Stromal cell of bone marrow (primary cell): ENCODE measurements at regions not wholly inside any gene's neighbourhood (a gene's known extent, or its start where the extent isn't known, plus 50 kb on each side); places are given as distances from the start of the nearest gene placed in this dataset.

ENCODE experiments used
- DNase-seq: peaks from one replicate; pipeline ENCODE4 v3.0.0-alpha.2; 2012; ENCODE audit warnings: low read depth

DNA sequence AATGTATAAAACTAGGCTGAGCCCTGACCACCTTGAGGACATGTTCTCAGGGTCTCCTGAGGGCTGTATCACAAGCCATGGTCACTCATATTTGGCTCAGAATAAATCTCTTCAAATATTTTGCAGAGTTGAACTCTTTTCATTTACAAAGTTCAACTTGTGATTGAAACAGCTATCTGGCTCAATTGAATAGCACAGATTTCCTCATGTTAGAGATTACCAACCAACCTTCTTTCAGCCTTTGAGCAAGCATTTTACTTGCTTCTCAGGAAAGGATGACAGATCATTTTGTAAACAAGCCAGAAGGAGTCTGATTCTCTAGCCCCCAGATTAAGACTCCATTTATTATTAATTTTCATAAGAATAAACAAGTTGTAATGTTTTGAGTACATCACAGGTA lies 111.0 kb upstream of the DOK5 start:
- no peak for DNase-seq

DNA sequence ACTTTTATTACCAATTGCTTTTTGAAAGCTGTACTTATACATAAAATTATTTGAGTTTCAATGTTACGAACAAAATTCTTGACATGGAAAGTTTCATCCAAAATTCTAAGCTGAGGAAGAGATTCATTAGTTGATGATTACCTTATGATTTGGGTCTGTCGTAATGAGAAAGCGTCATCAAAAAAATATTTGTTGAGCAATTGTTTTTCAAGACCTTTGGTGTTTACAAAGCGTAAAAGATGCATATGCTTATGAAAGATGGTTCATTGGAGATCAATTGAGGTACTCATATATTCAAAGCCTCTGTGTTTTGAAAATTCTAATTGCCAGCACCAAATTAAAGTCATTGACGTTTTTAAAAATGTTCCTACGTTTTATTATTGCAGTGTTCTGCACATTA lies 110.5 kb upstream of the DOK5 start:
- DNase-seq, result no peak

DNA sequence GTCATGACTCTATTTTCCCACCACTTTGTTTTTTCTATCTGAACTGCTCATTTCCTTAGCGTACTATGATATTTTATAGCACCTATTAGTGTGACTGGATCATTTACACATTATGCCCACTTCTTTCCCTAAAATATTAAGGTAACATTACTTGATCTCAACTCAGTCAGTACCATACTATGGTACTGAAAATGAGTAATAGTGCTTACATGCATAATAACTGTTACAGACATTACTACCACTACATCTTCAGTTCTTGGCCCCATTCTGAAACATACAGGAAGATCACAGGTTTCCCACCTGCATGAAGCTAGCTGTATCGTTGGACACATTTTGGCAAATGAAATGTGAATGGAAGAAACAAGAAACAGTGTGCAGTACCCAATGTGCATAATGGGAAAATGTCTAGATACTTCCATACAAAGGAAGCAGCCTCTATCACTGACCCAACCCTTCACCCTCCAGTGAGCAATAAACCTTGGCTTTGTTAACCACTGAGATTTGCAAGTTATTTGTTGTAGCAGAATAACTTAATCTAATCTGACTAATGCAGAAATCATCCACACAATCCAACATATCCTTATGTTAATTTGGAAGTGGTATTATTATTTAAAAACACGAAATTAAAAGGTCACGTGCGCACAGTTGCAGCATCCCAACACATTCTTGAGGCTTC lies 108.6 kb upstream of the DOK5 start:
- no peak for DNase-seq

DNA sequence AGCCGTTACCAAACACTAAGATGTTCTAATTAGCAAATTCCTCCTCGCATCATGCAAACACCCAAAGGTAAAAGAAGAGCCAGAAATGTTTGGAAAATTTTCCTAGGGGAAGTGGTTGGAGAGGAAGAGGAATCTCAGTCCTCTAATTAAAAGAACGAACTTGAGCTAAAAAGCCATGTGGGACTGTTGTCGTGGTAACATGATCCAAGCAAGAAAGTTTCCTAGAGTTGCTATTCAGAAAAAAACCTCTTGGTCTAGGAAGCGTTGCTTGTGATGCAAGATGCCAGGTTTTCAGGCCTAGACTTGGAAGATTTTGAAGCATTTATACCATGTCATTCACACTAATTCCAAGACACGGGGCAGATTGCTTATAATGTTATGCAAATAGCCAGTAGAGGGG lies 106.8 kb upstream of the DOK5 start:
- DNase-seq, result no peak

DNA sequence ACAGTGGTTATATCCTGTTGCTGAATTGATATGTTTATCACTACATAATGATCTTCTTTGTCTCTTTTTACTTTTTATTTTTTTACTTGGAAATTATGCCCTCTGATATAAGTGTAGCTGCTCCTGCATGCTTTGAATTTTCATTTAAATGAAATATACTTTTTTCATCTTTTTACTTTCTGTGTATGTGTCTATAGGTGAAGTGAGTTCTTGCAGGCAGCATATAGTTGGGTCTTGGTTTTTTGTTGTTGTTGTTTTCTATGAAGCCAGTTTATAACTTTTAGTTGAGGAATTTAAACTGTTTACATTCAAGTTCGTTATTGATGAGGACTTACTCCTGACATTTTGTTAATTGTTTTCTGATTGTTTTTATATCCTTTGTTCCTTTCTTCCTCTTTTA lies 103.1 kb upstream of the DOK5 start:
- no peak for DNase-seq

DNA sequence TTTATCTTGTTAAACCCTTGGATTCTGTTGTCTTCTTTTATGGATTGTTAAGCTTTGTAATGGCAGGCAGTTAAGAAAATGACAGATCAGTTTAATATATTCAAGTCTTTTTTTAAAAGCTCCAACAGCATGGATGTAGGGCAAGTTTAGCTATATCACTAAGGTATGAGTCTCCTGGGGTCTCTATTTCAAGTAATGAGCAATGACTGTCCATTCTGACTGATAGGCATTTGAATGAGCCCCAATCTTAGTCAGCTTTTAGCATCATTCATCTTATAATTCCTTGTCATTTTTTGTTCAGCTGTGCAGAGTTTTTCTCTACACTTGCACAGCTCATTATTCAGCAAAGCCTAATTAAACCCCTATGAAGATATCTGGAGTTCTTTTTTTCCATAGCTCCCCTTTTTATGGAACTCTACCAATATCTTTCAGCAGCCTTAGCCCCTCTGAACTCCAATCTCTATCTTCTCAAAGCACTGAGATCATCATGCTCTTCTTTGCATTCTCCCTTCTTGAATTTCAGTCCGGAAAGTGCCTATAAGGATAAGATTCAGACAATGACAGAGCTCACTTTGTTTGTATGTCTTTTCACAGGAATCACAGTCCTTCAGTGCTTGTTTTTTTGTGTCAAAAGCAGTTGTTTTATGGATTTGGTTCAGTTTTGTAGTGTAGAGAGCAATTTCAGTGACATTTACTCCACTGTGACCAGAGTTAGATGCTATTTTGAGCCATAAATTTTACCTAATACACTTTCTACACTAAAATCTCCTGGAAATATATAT lies 97.2 kb upstream of the DOK5 start:
- no peak for DNase-seq

DNA sequence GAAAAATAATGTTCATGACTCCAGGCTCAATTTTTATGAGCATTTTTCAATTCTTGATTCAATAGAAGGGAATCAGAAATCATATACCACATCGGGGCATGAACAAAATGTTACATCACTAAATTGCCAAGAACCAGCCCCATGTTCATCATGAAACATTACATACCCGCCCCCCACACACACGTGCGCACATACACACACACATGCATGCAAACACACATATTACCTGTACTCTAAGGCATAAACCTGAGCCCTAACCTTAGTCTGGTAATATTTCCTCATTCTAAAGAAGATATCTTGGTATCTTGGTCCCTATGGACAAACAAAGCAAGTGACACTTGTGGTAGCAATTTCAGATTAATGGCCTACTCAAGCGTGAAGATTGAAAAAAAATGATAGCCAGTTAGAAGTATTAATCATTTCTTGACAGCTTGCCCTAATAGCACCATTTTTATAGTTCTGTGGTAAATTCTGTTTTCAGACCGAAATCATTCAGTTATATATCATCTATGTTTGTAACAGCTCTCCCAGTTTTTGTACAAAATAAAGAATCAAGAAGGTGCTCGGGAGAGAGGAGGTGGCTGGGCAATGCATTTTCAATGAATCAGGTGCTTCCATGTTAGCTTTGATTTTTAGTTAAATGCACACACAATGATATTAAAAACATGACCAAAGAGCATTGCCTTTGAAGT lies 95.4 kb upstream of the DOK5 start:
- DNase-seq, result no peak

- no peak for DNase-seq
Measured at GRCh38 chr20:54382419-54382818, 93.0 kb upstream of the DOK5 start.

DNA sequence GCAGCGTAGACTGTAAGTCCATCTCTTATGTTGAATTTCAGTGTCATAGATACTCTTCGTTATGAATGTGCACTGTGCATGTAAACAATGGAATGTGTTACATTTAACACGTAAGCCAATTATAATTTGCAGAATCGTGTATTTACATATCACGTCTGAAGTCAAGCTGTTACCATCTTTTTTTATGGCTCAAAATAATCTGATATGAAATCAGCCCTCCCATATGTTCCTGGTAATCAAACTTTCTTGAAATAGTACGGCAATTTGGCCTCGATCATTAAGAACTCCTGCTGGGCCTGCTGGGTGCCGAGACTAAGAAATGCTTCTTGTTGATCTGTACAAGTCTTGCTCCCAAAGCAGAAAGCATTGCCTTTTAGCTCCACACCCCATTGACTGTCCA lies 89.6 kb upstream of the DOK5 start:
- no peak for DNase-seq

DNA sequence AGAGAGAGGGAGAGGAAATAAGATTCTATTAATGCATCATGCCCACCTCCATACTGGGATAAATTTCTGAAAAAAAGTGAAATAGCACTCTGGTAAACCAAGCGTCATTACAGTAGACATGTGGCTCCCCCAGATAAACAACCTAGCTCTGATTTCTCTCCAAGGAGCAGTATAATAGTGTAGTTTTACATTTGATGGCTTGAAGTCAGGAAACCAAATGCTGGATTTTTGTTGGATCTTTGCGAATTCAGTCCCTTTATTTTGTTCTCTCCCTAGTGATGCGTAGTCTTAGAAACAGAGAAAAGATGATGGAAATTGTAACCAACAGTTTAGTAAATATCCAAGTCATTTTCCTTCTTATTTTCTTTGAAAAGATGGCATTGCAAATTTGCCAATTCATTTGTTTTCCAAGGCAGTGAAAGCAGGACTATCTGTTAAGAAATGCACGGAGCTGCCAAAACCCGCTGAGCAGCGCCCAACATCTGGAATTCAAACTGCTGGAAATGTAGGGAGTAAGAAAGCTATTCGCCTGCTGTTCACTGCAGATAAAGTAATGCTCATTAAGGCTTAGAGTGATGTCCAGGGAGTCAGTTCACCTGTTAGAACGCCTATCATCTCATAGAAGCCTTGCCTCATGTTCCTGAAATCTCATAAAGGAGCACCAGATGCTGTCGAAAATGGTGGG lies 85.7 kb upstream of the DOK5 start:
- no peak for DNase-seq

DNA sequence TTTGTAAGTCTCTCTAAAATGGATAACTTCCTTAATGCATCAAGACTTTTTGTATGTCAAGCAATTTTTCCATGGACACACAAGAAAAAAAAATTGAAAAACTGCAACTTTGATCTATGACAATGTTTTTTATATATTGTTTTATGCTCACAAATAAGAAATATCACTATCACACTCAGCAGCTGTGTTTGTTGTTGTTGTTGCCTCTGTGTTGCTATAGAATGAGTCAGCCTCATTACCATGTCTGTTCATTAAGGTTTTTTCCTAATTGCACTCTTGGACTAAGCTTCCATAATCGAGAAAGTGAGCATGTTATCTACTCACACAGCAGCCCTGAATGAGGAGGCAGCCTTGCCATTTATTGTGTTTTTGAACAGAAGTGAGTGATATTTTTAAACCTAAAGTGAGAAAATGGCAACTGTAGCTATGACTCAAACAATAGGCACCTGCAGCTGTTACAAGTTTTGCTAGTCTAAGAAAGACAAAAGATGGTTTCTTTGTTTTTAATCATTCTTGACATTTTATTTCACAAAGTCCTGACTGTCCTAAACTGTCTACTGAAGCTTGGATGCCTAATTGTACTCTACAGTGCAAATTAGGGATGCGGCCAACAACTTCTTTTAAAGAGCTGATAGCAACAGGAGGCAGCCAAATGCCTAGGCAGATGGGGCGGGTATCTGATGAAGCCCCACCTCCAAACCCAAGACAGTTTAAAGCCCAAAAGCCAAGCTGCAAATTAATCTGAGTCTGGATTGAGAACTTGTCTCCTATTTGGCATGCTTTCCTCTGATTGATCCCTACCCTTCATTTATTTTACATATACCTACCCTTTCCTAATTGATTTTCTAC lies 77.9 kb upstream of the DOK5 start:
- DNase-seq, result no peak

DNA sequence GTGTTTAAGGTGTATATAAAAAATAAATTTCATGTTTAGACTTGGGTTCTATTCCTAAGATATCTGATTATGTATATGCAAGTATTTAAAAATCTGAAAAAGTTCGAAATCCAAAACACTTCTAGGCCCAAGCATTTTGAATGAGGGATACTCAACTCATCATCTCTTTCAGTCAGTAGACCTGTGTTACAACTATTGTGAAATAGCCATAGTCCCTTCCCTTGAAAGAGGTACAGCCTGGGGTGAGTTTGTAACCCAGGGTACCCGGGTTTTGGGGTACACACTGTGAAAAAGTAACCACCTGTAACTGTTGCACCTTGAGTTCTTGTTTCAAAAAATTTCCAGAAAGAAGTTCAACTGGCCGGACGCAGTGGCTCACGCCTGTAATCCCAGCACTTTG lies 76.6 kb upstream of the DOK5 start:
- DNase-seq, result no peak

DNA sequence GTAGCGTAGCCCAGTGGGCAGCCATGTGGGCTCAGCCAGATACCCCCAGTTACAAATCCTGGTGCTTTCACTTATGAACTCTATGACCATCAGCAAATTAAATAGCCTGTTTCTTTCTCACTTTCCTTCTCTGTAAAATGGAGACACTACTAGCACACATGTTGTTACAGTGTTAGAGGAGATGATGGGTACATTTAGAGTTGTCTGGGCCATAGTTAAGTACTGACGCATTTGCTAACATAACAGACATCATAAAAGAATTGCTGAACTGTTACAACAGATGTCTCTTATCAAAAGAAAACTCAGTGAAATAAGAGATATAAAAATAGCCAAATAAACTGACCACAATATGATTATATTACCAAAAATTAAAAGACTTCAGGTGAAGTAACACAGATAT lies 69.9 kb upstream of the DOK5 start:
- DNase-seq, result no peak

DNA sequence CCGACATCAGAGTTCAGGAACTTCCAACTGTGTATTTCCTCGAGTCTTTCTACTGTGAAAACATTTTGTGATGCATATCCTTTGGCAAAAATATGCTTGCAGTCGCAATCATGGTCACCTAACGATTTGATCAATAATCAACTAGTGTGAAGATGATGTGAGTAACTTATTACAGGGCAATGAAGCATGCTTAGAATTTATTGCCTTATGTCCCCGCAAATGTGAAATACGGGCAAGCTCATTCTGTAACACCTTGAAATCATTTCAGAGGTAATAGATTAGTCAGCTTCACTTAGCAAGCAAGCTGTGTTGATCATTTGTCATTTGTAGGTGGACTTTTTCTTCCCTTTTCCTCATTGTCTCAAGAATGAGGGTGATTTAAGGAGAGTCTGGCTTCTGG lies 67.9 kb upstream of the DOK5 start:
- no peak for DNase-seq

- DNase-seq, result no peak
Measured at GRCh38 chr20:54415967-54416366, 59.4 kb upstream of the DOK5 start.

GRCh38 chr20:54416770-54417169 lies 58.6 kb upstream of the DOK5 start:
- DNase-seq, result no peak

GRCh38 chr20:54419531-54419930 lies 55.9 kb upstream of the DOK5 start:
- DNase-seq, result no peak
